ENCODE measurements at regions not wholly inside any gene's neighbourhood (a gene's known extent, or its start where the extent isn't known, plus 50 kb on each side); places are given as distances from the start of the nearest gene placed in this dataset.

DNA sequence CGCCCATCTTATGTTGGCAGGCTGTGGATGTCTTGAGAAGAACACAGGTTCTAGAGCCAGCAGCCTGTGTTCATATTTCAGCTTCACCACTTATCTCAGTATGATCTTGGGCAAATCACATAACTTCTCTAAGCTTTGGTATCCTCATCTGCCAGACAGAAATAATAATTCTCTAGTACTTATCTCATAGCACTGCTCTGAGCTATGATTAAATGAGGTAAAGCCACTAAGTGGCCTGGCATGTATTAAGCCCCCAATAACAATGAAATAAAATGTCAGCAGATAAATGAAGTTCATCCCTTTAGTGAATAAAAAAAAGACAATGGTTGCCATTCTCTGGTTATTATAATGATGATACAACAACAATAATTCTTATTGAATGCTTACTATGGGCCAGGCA is 104.9 kb upstream of the EEA1 start:
- Histone ChIP-seq H3K9me2 (no peaks in the 10 kb centered on the region), H4K20me1 (ENCODE audit: insufficient read depth) (no peaks in the 10 kb centered on the region), H3K4me1 (ENCODE audit: control insufficient read depth in 1 of 2, insufficient read depth in 2 of 2, low read depth in 1 of 2, low read length in 1 of 2) (peaks cover 0 to 7% of the 10 kb centered on the region in 2 experiments; a peak in 2 of 4 replicates), H3K4me3 (ENCODE audit: low read depth in 2 of 2, low read length in 1 of 2) (no peak overlapping the region), H3K27me3 (ENCODE audit: insufficient read depth) (no peaks in the 10 kb centered on the region), H2AFZ (ENCODE audit: low read depth) (no peak overlapping the region), H3K4me2 (no peak overlapping the region), H3K27ac (ENCODE audit: low read depth in 2 of 2, low read length in 1 of 2) (no peak overlapping the region), H3F3A (replicated peaks; ENCODE audit: insufficient read depth) (no peaks in the 10 kb centered on the region), H3K79me2 (ENCODE audit: insufficient read depth) (no peaks in the 10 kb centered on the region), H3K9me3 (no peaks in the 10 kb centered on the region), H3K36me3 (replicated peaks in 1 of 2; ENCODE audit: control insufficient read depth in 1 of 2, insufficient read depth in 2 of 2, low read length in 1 of 2) (no peaks in the 10 kb centered on the region), H3K9ac (no peak overlapping the region)
- WGBS (ENCODE audit: low lambda C conversion rate) = 80% methylated on average over 1 of the region's 1 CpG
- CTCF ChIA-PET = no interaction called here
- POLR2A ChIA-PET = no interaction called here
- DNase-seq = peak; percentile 10
- TF ChIP-seq YY1 (IDR thresholded peaks at IDR 0.05; ENCODE audit: low read depth) (no peak), MXI1 (IDR thresholded peaks at IDR 0.05; ENCODE audit: low read depth, low read length) (no peak), RCOR1 (IDR thresholded peaks at IDR 0.05; ENCODE audit: low read length) (peak; percentile 46; the same call in 1 of the 2 replicates), GATA2 (CRISPR knock-in tag; IDR thresholded peaks at IDR 0.05) (0 out of 2 replicates have a peak, but pooled peaks have one; percentile 19), FOXJ3 (CRISPR knock-in tag; IDR thresholded peaks at IDR 0.05) (no peak)

DNA sequence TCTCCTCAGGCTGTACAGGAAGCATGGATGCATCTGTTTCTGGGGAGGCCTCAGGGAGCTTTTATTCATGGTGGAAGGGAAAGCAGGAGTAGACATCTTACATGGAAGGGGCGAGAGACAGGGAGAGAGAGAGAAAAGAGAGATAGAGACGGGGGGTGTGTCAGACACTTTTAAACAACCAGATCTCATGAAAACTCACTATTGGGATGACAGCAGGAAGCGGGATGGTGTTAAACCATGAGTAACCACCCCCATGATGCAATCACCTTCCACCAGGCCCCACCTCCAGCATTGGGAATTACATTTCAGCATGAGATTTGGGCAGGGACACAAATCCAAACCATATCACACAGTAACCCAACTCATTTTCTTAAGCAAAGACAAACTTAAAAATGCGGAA is 110.0 kb upstream of the EEA1 start:
- CTCF ChIA-PET = interaction anchor here (1.7 kb wide), 1 partner anchor 52 kb away, joined by 4 read pairs; no protein-coding TSS in a partner anchor
- POLR2A ChIA-PET = no interaction called here
- WGBS (ENCODE audit: low lambda C conversion rate) = 73% methylated on average over 4 of the region's 4 CpGs

More for the DNA sequence above, 110.0 kb upstream of the EEA1 start:
- Histone ChIP-seq H3F3A (replicated peaks; ENCODE audit: insufficient read depth) (no peaks in the 10 kb centered on the region), H3K4me2 (no peak overlapping the region), H3K9ac (no peak overlapping the region), H4K20me1 (ENCODE audit: insufficient read depth) (no peaks in the 10 kb centered on the region), H3K4me1 (ENCODE audit: control insufficient read depth in 1 of 2, insufficient read depth in 2 of 2, low read depth in 1 of 2, low read length in 1 of 2) (no peaks in the 10 kb centered on the region), H3K27ac (ENCODE audit: low read depth in 2 of 2, low read length in 1 of 2) (no peak overlapping the region), H3K9me3 (no peaks in the 10 kb centered on the region), H3K9me2 (no peaks in the 10 kb centered on the region), H3K79me2 (ENCODE audit: insufficient read depth) (no peaks in the 10 kb centered on the region), H3K36me3 (replicated peaks in 1 of 2; ENCODE audit: control insufficient read depth in 1 of 2, insufficient read depth in 2 of 2, low read length in 1 of 2) (no peaks in the 10 kb centered on the region), H2AFZ (ENCODE audit: low read depth) (no peak overlapping the region), H3K4me3 (ENCODE audit: low read depth in 2 of 2, low read length in 1 of 2) (no peak overlapping the region), H3K27me3 (ENCODE audit: insufficient read depth) (no peaks in the 10 kb centered on the region)
- TF ChIP-seq EP300 (IDR thresholded peaks at IDR 0.05; ENCODE audit: borderline replicate concordance in 1 of 2, low read depth in 1 of 2, low read length in 1 of 2) (no peak), YY1 (IDR thresholded peaks at IDR 0.05; ENCODE audit: low read depth) (no peak), EZH2phosphoT487 (IDR thresholded peaks at IDR 0.05; ENCODE audit: borderline replicate concordance, low read depth) (no peak), FOXM1 (IDR thresholded peaks at IDR 0.05; ENCODE audit: low read depth) (no peak), NRF1 (IDR thresholded peaks at IDR 0.05; ENCODE audit: low read depth, low read length) (no peak), SIN3A (IDR thresholded peaks at IDR 0.05; ENCODE audit: borderline replicate concordance, low read depth, low read length) (no peak), JUND (IDR thresholded peaks at IDR 0.05) (no peak), RFX5 (IDR thresholded peaks at IDR 0.05; ENCODE audit: low read length) (no peak), TAF1 (IDR thresholded peaks at IDR 0.05; ENCODE audit: borderline replicate concordance, low read depth, low read length) (no peak), SMC3 (IDR thresholded peaks at IDR 0.05; ENCODE audit: low read depth, low read length) (no peak), POLR2AphosphoS5 (IDR thresholded peaks at IDR 0.05; ENCODE audit: low read depth, low read length) (no peak), RCOR1 (IDR thresholded peaks at IDR 0.05; ENCODE audit: low read length) (no peak)
- TF ChIP-seq, protein P1, sequence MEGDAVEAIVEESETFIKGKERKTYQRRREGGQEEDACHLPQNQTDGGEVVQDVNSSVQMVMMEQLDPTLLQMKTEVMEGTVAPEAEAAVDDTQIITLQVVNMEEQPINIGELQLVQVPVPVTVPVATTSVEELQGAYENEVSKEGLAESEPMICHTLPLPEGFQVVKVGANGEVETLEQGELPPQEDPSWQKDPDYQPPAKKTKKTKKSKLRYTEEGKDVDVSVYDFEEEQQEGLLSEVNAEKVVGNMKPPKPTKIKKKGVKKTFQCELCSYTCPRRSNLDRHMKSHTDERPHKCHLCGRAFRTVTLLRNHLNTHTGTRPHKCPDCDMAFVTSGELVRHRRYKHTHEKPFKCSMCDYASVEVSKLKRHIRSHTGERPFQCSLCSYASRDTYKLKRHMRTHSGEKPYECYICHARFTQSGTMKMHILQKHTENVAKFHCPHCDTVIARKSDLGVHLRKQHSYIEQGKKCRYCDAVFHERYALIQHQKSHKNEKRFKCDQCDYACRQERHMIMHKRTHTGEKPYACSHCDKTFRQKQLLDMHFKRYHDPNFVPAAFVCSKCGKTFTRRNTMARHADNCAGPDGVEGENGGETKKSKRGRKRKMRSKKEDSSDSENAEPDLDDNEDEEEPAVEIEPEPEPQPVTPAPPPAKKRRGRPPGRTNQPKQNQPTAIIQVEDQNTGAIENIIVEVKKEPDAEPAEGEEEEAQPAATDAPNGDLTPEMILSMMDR (IDR thresholded peaks at IDR 0.05) = no peak
- TF ChIP-seq, protein P2, sequence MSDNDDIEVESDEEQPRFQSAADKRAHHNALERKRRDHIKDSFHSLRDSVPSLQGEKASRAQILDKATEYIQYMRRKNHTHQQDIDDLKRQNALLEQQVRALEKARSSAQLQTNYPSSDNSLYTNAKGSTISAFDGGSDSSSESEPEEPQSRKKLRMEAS (IDR thresholded peaks at IDR 0.05; ENCODE audit: low read depth) = no peak
- DNase-seq = no peak

Data from SK-N-SH (cell line).